ENCODE measurements at regions not wholly inside any gene's neighbourhood (a gene's known extent, or its start where the extent isn't known, plus 50 kb on each side); places are given as distances from the start of the nearest gene placed in this dataset.

- TF ChIP-seq SOX6 (IDR thresholded peaks at IDR 0.05) (no peak), SOX6 (CRISPR knock-in tag; IDR thresholded peaks at IDR 0.05) (no peak), SMC3 (IDR thresholded peaks at IDR 0.05; ENCODE audit: low read length) (no peak), LBX2 (CRISPR knock-in tag; IDR thresholded peaks at IDR 0.05; ENCODE audit: borderline replicate concordance) (no peak), HDAC2 (CRISPR knock-in tag; IDR thresholded peaks at IDR 0.05) (no peak), ZNF747 (CRISPR knock-in tag; IDR thresholded peaks at IDR 0.05; ENCODE audit: borderline replicate concordance) (no peak), IKZF5 (CRISPR knock-in tag; IDR thresholded peaks at IDR 0.05) (no peak), ATF3 (CRISPR knock-in tag; IDR thresholded peaks at IDR 0.05) (no peak), CTCF (CRISPR knock-in tag; IDR thresholded peaks at IDR 0.05) (no peak), ZNF670 (CRISPR knock-in tag; IDR thresholded peaks at IDR 0.05; ENCODE audit: borderline replicate concordance) (no peak), PHF8 (CRISPR knock-in tag; IDR thresholded peaks at IDR 0.05) (no peak), ZFP37 (CRISPR knock-in tag; IDR thresholded peaks at IDR 0.05; ENCODE audit: borderline replicate concordance) (no peak)
- TF ChIP-seq, protein P1, sequence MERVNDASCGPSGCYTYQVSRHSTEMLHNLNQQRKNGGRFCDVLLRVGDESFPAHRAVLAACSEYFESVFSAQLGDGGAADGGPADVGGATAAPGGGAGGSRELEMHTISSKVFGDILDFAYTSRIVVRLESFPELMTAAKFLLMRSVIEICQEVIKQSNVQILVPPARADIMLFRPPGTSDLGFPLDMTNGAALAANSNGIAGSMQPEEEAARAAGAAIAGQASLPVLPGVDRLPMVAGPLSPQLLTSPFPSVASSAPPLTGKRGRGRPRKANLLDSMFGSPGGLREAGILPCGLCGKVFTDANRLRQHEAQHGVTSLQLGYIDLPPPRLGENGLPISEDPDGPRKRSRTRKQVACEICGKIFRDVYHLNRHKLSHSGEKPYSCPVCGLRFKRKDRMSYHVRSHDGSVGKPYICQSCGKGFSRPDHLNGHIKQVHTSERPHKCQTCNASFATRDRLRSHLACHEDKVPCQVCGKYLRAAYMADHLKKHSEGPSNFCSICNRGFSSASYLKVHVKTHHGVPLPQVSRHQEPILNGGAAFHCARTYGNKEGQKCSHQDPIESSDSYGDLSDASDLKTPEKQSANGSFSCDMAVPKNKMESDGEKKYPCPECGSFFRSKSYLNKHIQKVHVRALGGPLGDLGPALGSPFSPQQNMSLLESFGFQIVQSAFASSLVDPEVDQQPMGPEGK (CRISPR knock-in tag; IDR thresholded peaks at IDR 0.05): no peak
These were observed 160.5 kb downstream of the TMEM182 start for GRCh38 chr2:102922321-102922720.
